IMR-90 (cell line): ENCODE measurements at regions not wholly inside any gene's neighbourhood (a gene's known extent, or its start where the extent isn't known, plus 50 kb on each side); places are given as distances from the start of the nearest gene placed in this dataset.

Source experiments
- ATAC-seq: fragments of 200-7000 bp; cut with Tn5 transposase; 2 replicates; pipeline ENCODE4 v1.9.1; 2020; ENCODE audit warnings: low read depth, mild to moderate bottlenecking, moderate library complexity
- BruUV-seq: library from RNA; stranded (reverse); fragments of 400-500 nt; replicated peaks from 2 replicates; lab custom pipeline; 2021; lab: Mats Ljungman, UMichigan
- CTCF ChIA-PET: fragments of 300-600 bp; formaldehyde crosslinking; extraction: SDS; loops from one replicate; lab custom pipeline; 2021; ENCODE audit warnings: antibody characterized with exemption; lab: Yijun Ruan, JAX
- POLR2A ChIA-PET: fragments of 300-600 bp; sonication (Branson Sonifier 250); formaldehyde crosslinking; loops from one replicate; lab custom pipeline; 2022; ENCODE audit warnings: antibody characterized with exemption; ENCODE audit not compliant: unreplicated experiment; lab: Charles Lee
- DNase-seq: peaks from one replicate; pipeline ENCODE4 v3.0.0; 2013
- H2AFZ ChIP-seq: replicated peaks from 2 replicates; pipeline ENCODE3; 2013; ENCODE audit warnings: low read length, mild to moderate bottlenecking; ENCODE audit not compliant: poor library complexity
- H2AK5ac ChIP-seq: 2 replicates; pipeline ENCODE4 v1.6.1; 2013; ENCODE audit warnings: low read depth, low read length, inconsistent platforms
- H2AK9ac ChIP-seq: replicated peaks from 2 replicates; pipeline ENCODE3; 2013; ENCODE audit warnings: mild to moderate bottlenecking, low read depth, low read length, moderate library complexity; ENCODE audit not compliant: poor library complexity
- H2BK120ac ChIP-seq: 2 replicates; pipeline ENCODE4 v1.6.1; 2013; ENCODE audit warnings: low read depth, low read length, inconsistent platforms
- H2BK15ac ChIP-seq: 3 replicates; pipeline ENCODE4 v1.6.1; 2013; ENCODE audit warnings: low read depth, low read length, inconsistent platforms
- H2BK20ac ChIP-seq: 2 replicates; pipeline ENCODE4 v1.6.1; 2013; ENCODE audit warnings: low read depth, mild to moderate bottlenecking, inconsistent platforms, low read length, moderate library complexity
- H2BK5ac ChIP-seq: 2 replicates; pipeline ENCODE4 v1.6.1; 2013; ENCODE audit warnings: mild to moderate bottlenecking, low read depth, low read length, inconsistent platforms; ENCODE audit not compliant: poor library complexity, severe bottlenecking
- H3K14ac ChIP-seq: replicated peaks from 2 replicates; pipeline ENCODE4 v1.6.1; 2013; ENCODE audit warnings: low read depth, low read length, inconsistent platforms
- H3K18ac ChIP-seq: 2 replicates; pipeline ENCODE4 v1.6.1; 2013; ENCODE audit warnings: low read depth, low read length, control low read depth
- H3K23ac ChIP-seq: 2 replicates; pipeline ENCODE4 v1.6.1; 2013; ENCODE audit warnings: low read depth, low read length, inconsistent platforms
- H3K27ac ChIP-seq: 2 replicates; pipeline ENCODE4 v1.5.1; 2013; ENCODE audit warnings: mild to moderate bottlenecking, control low read depth, low read length; ENCODE audit not compliant: insufficient read depth
- H3K27me3 ChIP-seq: 2 replicates; pipeline ENCODE4 v1.6.1; 2013; ENCODE audit warnings: low read length; ENCODE audit not compliant: control insufficient read depth, insufficient read depth
- H3K36me3 ChIP-seq: 2 replicates; pipeline ENCODE4 v1.6.1; 2013; ENCODE audit warnings: low read length, mixed read lengths; ENCODE audit not compliant: control insufficient read depth, insufficient read depth
- H3K4ac ChIP-seq: 2 replicates; pipeline ENCODE4 v1.6.1; 2013; ENCODE audit warnings: low read depth, low read length, inconsistent platforms
- H3K4me1 ChIP-seq: 2 replicates; pipeline ENCODE4 v1.6.1; 2013; ENCODE audit warnings: low read length, mixed read lengths; ENCODE audit not compliant: control insufficient read depth, insufficient read depth
- H3K4me2 ChIP-seq: 2 replicates; pipeline ENCODE4 v1.6.1; 2013; ENCODE audit warnings: low read depth, mild to moderate bottlenecking, control low read depth, low read length, moderate library complexity
- H3K4me3 ChIP-seq: 2 replicates; pipeline ENCODE4 v1.5.1; 2013; ENCODE audit warnings: low read depth, mild to moderate bottlenecking, control low read depth, low read length, moderate library complexity; ENCODE audit not compliant: insufficient read depth
- H3K56ac ChIP-seq: 2 replicates; pipeline ENCODE4 v1.6.1; 2013; ENCODE audit warnings: low read length, inconsistent platforms; ENCODE audit not compliant: insufficient read depth; ENCODE audit errors: extremely low read depth
- H3K79me1 ChIP-seq, 2 experiments: 2 replicates each; pipeline ENCODE4 v1.6.1; 2013; ENCODE audit warnings: low read length in 2 of 2, inconsistent platforms in 1 of 2, low read depth in 1 of 2
- H3K9ac ChIP-seq: 2 replicates; pipeline ENCODE4 v1.6.1; 2013; ENCODE audit warnings: low read depth, low read length, control low read depth
- H3K9me1 ChIP-seq: 2 replicates; pipeline ENCODE4 v1.6.1; 2013; ENCODE audit warnings: low read length, inconsistent platforms; ENCODE audit not compliant: insufficient read depth
- H3K9me3 ChIP-seq: 2 replicates; pipeline ENCODE4 v1.6.1; 2013; ENCODE audit warnings: low read length; ENCODE audit not compliant: control insufficient read depth, insufficient read depth
- H4K20me1 ChIP-seq: 2 replicates; pipeline ENCODE4 v1.6.1; 2013; ENCODE audit warnings: low read length, inconsistent platforms; ENCODE audit not compliant: insufficient read depth
- H4K5ac ChIP-seq: 2 replicates; pipeline ENCODE4 v1.6.1; 2013; ENCODE audit warnings: mild to moderate bottlenecking, low read depth, low read length, control low read depth
- H4K8ac ChIP-seq, 2 experiments: 2 replicates each; pipeline ENCODE4 v1.6.1; 2013; ENCODE audit warnings: low read depth in 2 of 2, low read length in 2 of 2, control low read depth in 1 of 2, inconsistent platforms in 1 of 2
- H4K91ac ChIP-seq: 2 replicates; pipeline ENCODE4 v1.6.1; 2013; ENCODE audit warnings: low read depth, low read length, inconsistent platforms; ENCODE audit not compliant: insufficient read depth
- BHLHE40 ChIP-seq: fragments of 150-350 bp; IDR thresholded peaks from 2 replicates; pipeline ENCODE4 v1.6.1; 2016; ENCODE audit warnings: mild to moderate bottlenecking, low read depth, low read length
- MAZ ChIP-seq: IDR thresholded peaks from 2 replicates; pipeline ENCODE4 v1.6.1; 2012; ENCODE audit warnings: low read depth, mild to moderate bottlenecking, low read length, improper control_type of control experiment, moderate library complexity, borderline replicate concordance
- MXI1 ChIP-seq: IDR thresholded peaks from 2 replicates; pipeline ENCODE4 v1.6.1; 2012; ENCODE audit warnings: low read depth, mild to moderate bottlenecking, low read length, moderate library complexity, borderline replicate concordance
- NFE2L2 ChIP-seq: fragments of 150-350 bp; IDR thresholded peaks from 2 replicates; pipeline ENCODE4 v1.6.1; 2016; ENCODE audit warnings: low read depth, mild to moderate bottlenecking, low read length
- RCOR1 ChIP-seq: IDR thresholded peaks from 2 replicates; pipeline ENCODE4 v1.6.1; 2012; ENCODE audit warnings: mild to moderate bottlenecking, low read length, improper control_type of control experiment; ENCODE audit not compliant: insufficient replicate concordance
- WGBS, 2 experiments: methylation state at CpG; one replicate each; pipeline versions ENCODE4 v1.1.5 to v1.1.7; 2013; ENCODE audit warnings: missing lambda C conversion rate in 2 of 2; ENCODE audit not compliant: insufficient read length in 1 of 2; ENCODE audit errors: extremely low coverage in 2 of 2; 5-methylcytosine and 5-hydroxymethylcytosine counted together
- dilution Hi-C: fragments of 300-500 bp; cut with HindIII; formaldehyde crosslinking; loops from one replicate; pipeline ENCODE4 v1.14.3; 2018; ENCODE audit warnings: low sequenced_read_pairs; ENCODE audit not compliant: unreplicated experiment
- in situ Hi-C: fragments of 300-500 bp; cut with MboI; formaldehyde crosslinking; loops from 3 replicates; pipeline ENCODE4 v1.14.3; 2019; ENCODE audit warnings: low sequenced_read_pairs, inconsistent platforms, mixed read lengths
- intact Hi-C: fragments of 100-400 bp; cut with micrococcal nuclease; formaldehyde crosslinking; loops from 2 replicates; pipeline ENCODE4 v1.10.0; 2022
- TF ChIP-seq, protein P1 (sequence below): conservative IDR thresholded peaks from 2 replicates; pipeline ENCODE4 v1.5.1; 2012; ENCODE audit warnings: mild to moderate bottlenecking, low read depth, low read length, improper control_type of control experiment
- TF ChIP-seq, protein P2 (sequence below): fragments of 150-350 bp; IDR thresholded peaks from 2 replicates; pipeline ENCODE4 v1.6.1; 2017; ENCODE audit warnings: mild to moderate bottlenecking, antibody characterized with exemption, low read length, low read depth

DNA sequence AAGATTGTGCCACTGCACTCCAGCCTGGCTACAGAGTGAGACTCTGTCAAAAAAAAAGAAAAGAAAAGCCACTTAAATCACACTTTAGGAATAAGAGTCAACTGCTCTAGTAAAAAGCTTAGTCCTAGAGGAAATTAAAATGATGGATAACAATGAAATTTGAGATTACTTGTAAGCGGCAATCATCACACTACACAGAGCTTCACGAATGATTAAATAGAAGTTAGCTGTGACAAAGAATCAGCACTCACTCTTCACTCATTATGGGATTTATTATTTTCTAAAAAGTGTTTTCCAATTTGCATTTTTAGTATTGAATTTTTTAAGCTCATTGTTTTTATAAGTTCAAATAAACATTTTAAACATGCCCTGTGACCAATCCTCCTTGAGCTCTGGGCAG lies 718.0 kb downstream of the UTRN start:
- Histone ChIP-seq H3K56ac (no peak overlapping the region), H2BK20ac (no peak overlapping the region), H2BK5ac (no peak overlapping the region), H3K4me2 (no peak overlapping the region), H2BK120ac (no peak overlapping the region), H3K18ac (no peak overlapping the region), H3K36me3 (no peaks in the 10 kb centered on the region), H3K9me1 (no peaks in the 10 kb centered on the region), H3K4me1 (0 out of 2 replicates have a peak, but pooled peaks cover 2% of the 10 kb centered on the region), H2AFZ (no peak overlapping the region), H2AK5ac (no peak overlapping the region), H3K27me3 (no peaks in the 10 kb centered on the region), H3K14ac (no peak overlapping the region), H3K9ac (no peak overlapping the region), H4K91ac (no peak overlapping the region), H3K4me3 (no peak overlapping the region), H2BK15ac (no peak overlapping the region), H2AK9ac (no peak overlapping the region), H4K5ac (no peak overlapping the region), H3K79me1 (no peaks in the 10 kb centered on the region), H3K9me3 (no peaks in the 10 kb centered on the region; the same call in 1 of the 2 replicates), H4K20me1 (no peaks in the 10 kb centered on the region), H3K23ac (no peak overlapping the region), H3K4ac (no peak overlapping the region), H3K27ac (no peak overlapping the region), H4K8ac (no peak overlapping the region)
- TF ChIP-seq MAZ = no peak
- TF ChIP-seq RCOR1 = no peak
- TF ChIP-seq, protein P1, sequence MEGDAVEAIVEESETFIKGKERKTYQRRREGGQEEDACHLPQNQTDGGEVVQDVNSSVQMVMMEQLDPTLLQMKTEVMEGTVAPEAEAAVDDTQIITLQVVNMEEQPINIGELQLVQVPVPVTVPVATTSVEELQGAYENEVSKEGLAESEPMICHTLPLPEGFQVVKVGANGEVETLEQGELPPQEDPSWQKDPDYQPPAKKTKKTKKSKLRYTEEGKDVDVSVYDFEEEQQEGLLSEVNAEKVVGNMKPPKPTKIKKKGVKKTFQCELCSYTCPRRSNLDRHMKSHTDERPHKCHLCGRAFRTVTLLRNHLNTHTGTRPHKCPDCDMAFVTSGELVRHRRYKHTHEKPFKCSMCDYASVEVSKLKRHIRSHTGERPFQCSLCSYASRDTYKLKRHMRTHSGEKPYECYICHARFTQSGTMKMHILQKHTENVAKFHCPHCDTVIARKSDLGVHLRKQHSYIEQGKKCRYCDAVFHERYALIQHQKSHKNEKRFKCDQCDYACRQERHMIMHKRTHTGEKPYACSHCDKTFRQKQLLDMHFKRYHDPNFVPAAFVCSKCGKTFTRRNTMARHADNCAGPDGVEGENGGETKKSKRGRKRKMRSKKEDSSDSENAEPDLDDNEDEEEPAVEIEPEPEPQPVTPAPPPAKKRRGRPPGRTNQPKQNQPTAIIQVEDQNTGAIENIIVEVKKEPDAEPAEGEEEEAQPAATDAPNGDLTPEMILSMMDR = no peak
- TF ChIP-seq, protein P2, sequence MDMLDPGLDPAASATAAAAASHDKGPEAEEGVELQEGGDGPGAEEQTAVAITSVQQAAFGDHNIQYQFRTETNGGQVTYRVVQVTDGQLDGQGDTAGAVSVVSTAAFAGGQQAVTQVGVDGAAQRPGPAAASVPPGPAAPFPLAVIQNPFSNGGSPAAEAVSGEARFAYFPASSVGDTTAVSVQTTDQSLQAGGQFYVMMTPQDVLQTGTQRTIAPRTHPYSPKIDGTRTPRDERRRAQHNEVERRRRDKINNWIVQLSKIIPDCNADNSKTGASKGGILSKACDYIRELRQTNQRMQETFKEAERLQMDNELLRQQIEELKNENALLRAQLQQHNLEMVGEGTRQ = no peak
- TF ChIP-seq NFE2L2 = no peak
- no peak for TF ChIP-seq MXI1
- no peak for TF ChIP-seq BHLHE40
- no CpG with 5 or more reads among the region's 2 CpGs for WGBS, 2 experiments
- no TSS peak for BruUV-seq
- in situ Hi-C loops (no loop called here), intact Hi-C loops (no loop called here), dilution Hi-C loops (no loop called here)
- DNase-seq (no peak), ATAC-seq (no peak)
- CTCF ChIA-PET = no interaction called here
- POLR2A ChIA-PET = interaction anchor here (0.7 kb wide), 1 partner anchor 13 kb away, joined by 4 read pairs; no protein-coding TSS in a partner anchor
